ENCODE measurements at regions not wholly inside any gene's neighbourhood (a gene's known extent, or its start where the extent isn't known, plus 50 kb on each side); places are given as distances from the start of the nearest gene placed in this dataset.

DNA sequence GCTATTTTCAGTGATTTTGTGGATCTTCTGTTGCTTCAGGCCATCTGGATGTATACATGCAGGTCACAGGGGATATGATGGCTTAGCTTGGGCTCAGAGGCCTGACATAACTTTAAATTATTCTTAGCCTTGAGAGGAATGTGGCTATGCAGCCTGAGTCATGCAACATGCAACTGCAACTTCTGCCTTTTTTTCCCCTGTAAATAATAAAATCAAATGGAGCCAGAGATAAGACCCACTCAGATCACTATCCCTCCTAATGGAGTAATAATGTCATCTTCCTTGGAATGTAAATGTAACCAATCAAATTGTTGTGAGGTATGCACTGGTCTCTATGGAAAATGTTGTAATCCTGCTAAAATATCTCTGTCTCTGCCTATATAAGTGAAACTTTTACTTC lies 54.9 kb downstream of the MAGEB17 start:
- DNase-seq (ENCODE audit: low spot score) = no peak

DNA sequence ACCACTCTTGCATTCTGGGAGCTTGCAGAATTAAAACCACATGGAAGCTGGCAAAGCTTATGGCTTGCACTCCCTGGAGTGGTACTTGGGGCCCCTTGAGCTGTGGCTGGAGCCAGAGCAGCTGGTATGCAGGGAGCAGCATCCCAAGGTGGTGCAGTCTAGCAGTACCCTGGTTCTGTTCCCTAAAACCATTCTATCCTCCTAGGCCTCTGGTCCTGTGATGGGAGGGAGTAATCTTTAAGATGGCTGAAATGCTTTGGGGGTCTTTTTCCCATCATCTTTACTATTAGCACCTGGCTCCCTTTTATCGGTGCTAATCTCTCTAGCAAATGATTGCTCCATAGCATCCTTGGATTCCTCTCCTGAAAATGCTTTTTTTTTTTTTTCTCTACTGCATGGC lies 56.1 kb downstream of the MAGEB17 start:
- no peak for DNase-seq (ENCODE audit: low spot score)

DNA sequence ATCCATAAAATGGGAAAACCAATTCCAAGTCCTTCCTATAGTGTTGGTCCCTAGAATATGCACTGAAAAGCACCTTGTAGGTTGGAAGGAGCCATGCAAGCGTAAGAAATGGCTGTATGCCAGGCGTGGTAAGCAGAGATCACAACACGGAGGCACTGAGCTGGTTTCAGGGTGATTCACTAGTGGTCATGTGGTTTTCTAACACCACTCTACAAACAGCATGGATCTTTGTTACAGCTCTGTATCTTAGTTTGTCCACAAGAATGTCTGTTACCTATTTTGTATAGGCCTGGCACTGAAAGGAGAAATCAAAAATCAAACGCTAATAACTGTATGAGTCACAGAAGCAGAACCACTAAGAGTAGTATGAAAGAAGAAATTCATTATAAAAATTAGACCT lies 71.9 kb downstream of the MAGEB17 start:
- no peak for DNase-seq (ENCODE audit: low spot score)

DNA sequence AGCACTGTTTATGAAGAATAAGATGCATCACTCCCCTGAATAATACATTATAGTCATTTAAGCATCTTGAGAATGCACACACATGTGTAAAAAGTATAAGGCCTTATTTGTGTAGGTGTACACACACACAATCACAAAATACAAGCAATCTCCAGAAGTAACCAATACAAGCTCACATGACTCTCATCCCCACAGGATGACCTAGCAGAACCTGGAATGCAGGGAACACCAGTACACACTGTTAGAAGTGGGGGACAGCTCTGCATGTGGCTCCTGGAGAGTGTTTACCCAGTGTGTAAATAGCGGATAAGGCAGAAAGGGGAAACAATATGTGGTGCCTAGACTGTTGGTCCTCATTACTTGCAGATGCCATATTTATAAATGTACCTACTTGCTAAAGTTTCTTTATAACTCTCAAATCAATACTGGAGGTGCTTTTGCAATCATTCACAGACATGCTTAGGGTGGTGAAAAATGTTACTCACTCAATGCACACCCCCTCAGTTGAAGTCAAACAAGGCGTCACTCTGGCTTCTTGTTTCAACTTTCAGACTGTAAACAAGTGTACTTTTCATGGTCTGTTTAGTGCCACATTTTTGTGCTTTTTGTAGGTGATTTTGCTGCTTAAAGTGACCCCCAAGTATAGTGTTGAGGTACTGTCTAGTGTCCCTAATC lies 73.1 kb downstream of the MAGEB17 start:
- no peak for DNase-seq (ENCODE audit: low spot score)

DNA sequence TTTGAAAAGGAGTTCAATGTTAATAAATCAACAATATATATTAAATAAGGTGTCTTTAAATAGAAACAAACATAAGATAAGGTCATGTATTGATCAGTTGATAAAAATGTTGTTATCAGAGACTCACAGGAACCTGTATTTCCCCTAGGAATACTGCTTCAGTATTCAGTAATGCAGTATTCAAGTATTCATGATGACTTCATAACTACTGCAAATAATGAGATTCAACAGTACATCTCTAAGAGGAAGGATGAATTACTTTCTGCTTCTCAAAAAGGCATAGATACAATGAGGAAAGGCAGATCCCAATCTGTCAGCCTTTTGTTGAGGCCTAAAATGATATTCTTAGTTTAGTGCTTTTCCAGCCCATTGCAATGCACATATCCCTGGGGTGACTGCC lies 73.7 kb downstream of the MAGEB17 start:
- no peak for DNase-seq (ENCODE audit: low spot score)

DNA sequence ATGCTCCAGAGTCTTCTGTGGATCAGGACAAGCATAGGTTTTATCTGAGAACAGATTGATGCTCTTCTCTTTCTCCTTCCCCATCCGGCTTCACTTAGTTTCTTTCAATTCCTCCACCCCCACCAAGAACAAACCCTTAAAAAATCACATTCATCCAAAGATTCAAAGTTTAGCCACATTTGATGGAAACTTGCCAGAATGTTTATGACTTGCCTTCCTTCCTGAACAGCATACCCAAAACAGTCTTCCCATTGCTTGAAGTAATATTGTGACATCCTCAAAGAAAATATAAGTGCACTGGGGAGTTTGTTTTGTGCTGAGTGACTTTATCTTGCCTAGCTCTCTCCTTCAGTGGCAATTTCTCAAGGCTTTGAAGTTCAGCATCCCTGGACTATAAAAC lies 83.0 kb downstream of the MAGEB17 start:
- no peak for DNase-seq (ENCODE audit: low spot score)

DNA sequence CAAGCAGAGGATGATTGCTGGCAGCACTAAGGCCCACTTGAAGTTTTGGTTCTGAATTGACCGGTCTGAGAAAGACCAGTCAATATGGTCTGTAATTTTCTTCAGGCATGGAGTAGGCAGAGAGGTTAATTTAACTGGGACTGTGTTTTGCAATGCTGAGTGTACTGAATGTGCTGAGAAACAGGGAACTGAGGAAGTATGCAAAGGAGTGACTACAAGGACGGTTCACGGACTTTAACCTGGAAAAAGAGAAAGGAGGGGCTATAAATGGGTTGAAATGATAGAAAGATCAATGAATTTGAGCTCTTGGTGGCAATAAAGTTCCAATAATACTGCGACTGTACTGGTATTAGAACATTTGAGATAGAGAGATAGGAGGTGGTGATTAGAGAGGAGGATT lies 84.5 kb downstream of the MAGEB17 start:
- no peak for DNase-seq (ENCODE audit: low spot score)

DNA sequence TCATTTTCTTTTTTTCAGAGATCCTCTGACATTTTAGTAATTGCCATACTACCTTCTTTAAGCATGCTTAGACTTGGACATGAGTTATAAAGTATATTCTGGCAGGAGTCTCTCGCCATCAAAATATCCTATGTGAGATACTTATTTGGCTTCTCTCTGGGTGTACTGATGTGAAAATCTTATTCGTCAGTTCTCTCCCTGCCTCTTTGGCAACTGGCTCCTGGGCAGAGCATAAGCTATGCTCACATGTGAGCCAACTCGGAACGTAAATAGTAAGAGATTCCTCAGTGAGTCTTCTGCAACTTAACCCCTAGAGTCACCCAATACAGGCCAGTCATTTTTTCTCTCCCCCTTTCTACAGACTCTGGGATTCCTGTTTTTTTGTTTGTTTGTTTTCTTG lies 91.6 kb downstream of the MAGEB17 start:
- DNase-seq (ENCODE audit: low spot score) = no peak

DNA sequence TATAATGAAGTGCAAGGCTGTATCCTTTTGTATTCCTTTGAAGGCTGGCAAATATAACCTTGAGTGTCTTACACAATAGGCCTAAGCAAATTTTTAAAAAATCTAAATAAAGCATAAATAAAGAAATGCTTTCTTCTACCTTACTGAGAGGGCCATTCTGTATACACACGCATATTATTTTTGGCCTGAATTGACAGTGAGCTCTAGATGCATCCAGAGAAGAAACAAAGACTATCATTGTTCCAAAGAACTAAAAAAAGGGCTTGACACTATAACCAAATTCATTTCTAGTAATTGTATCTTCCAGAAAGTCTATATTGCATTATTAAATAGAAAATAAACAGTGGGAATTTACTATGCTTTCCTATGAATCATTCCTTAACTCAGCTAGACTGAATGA lies 100.2 kb downstream of the MAGEB17 start:
- no peak for DNase-seq (ENCODE audit: low spot score)

DNA sequence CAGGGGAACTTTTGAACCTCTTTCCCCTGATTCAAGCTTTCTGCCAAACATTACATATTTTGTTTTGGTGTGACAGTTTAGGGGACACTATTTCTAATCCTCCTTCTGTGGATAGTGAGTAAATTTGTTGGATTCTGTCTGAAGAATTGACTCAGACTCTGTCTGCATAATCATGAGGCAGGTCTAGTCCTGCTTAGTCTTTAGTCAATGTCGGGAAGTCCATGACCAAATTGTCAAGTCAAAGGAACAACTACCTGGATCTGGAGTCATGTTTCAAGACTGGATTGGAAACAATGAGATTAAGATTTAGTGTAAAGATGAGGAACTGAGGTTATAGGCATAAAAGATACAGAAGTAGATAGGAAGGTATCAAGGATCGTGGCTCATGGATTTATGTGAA lies 100.9 kb downstream of the MAGEB17 start:
- no peak for DNase-seq (ENCODE audit: low spot score)

DNA sequence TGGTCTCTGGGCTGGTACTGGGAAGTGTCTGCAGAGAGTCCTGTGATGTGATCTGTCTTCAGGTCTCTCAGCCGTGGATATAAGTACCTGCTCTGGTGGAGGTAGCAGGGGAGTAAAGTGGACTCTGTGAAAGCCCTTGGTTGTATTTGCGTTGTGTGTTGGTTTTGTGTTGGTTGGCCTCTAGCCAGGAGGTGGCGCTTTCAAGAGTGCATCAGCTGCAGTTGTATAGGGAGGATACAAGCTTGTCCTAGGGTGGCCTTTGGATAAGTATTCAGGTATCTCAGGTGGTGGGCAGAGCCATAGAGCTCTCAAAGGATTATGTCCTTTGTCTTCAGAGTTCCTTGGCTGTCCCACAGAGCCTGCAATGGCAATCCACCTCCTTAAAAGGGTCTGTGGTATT lies 111.6 kb downstream of the MAGEB17 start:
- DNase-seq (ENCODE audit: low spot score) = no peak

DNA sequence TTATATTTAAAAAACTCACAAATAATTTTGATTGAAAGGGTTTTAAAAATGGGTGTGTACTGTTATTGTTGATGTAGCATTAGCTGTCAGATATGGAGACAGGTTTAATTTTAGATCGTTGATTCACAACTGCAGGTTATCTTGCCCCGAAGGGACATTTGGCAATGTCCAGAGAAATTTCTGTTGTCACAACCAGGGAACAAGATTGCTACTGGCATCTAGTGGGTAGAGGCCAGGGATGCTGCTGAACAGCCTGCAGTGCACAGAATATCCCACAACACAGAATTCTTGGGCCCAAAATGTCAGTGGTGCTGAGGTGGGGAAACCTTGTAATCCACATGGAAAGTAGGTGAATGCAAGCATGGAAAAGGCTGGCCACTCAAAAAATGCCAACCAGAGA lies 114.9 kb downstream of the MAGEB17 start:
- DNase-seq (ENCODE audit: low spot score) = no peak

DNA sequence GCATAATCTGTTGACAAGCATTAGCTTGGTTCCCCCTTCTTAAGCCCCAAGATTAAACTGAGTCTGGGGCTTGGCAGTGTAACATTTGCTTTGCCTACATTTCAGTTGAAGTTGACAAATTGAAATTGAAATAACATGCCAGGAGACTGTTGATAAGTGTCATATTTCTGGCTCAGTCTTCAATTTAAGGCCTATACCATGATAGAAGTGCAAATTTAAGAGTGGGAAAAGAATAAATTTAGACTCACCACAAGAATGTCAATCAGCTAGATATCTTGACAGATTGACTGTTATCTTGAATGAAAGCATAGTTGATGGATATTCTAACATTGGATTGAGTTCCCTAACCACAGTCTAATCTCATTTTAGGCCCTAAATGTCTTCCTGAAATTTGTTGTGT lies 117.6 kb downstream of the MAGEB17 start:
- DNase-seq (ENCODE audit: low spot score) = no peak

DNA sequence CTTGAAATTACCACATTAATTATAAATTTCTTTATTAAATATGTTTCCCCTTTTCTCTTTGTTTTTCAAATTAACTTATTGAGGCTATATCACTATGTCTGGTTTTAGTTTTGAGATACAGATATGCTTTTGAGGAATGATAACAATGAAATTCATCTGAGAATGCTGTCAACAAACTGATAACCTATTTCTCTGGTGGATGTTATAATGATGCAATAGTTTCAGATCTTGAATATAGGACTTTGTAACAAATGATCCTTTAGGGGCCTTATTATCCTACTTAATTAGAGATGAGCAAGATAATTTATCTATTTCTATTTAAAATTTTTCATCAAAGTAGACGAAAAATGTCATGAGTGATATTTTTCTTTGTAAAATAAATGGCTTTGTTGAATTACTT lies 123.7 kb downstream of the MAGEB17 start:
- no peak for DNase-seq (ENCODE audit: low spot score)

DNA sequence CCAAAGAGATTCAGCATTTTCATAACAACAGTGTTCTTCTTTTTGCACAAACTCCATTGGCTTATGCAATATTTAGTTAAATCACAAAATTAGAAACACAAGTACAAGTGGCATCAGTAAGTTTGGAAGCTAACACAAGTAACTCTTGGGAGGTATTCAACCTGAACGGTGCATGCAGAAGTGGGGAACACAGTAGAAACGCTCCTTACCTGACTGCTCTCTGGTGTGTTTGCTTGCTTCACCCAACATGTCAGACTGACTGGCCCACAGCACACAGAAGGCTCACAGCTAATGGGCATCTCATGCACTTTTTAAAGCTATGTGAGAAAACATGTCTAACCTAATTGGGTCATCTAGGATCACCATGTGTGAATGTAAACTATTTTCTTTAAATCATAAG lies 133.6 kb downstream of the MAGEB17 start:
- DNase-seq (ENCODE audit: low spot score) = no peak

DNA sequence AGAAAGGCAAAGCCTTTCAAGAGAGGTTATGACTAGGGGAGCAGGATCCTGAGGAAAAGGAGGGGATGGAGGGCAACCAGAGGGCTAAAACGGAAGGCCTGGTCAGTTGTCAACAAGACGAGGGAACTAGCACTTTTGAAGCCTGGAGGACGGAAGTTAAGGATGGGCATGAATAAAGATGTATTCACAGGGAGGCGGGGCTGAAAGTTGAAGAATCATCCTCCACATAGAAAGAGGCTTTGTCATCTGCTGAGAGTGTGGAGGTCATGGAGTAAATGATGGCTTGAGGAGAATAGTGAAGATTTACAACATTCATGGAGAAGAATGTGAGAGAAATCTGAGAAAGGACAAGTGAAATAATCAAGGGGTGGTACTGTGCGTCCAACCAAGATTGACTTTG lies 137.5 kb downstream of the MAGEB17 start:
- DNase-seq (ENCODE audit: low spot score) = no peak

DNA sequence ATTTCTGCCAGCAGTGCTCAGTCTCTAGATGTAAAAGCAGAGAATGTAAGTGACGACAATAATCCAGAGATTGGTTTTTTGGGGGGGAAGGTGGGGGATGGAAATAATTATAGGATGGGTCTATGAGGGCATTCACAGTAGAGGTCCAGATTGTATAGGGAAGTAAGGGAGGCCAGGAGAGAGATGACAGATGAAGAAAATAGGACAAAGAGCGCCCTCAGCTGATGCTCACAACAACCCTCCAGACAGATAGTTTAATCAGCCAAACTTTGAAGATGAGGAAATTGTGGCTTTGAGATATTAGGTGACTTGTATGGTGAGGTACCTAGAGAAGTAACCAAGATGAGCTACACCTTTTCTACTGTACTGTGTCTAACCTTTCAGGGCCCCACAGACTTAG lies 137.9 kb downstream of the MAGEB17 start:
- DNase-seq (ENCODE audit: low spot score) = no peak

DNA sequence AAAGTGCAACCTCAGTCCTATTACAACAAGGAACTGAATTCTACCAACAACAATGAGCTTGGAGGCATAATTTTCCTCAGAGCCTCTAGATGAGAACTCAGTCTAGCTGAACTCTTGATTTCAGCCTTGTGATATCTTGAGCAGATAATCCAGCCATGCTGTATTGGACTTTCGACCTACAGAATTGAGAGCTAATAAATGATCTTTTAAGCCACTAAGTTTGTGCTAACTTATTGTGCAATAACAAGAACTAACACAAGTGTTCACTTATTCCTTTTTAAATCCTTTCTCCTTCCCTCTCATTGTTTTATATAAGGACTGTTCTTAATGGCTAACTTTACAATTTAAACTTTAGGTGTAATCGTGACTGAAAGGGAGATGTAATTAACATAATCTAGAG lies 140.7 kb downstream of the MAGEB17 start:
- no peak for DNase-seq (ENCODE audit: low spot score)

DNA sequence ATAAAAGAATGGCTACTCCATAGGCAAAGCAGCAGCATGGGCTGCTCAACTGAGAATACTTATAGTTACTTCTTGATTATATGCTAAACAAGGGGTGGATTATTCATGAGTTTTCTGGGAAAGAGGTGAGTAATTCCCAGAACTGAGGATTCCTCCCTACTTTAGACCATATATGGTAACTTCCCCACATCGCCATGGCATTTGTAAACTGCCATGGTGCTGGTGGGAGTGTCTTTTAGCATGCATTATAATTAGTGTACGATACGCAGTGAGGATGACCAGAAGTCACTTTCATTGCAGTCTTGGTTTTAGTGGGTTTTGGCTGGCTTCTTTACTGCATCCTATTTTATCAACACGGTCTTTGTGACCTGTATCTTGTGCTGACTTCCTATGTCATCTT lies 141.5 kb downstream of the MAGEB17 start:
- DNase-seq (ENCODE audit: low spot score) = no peak

DNA sequence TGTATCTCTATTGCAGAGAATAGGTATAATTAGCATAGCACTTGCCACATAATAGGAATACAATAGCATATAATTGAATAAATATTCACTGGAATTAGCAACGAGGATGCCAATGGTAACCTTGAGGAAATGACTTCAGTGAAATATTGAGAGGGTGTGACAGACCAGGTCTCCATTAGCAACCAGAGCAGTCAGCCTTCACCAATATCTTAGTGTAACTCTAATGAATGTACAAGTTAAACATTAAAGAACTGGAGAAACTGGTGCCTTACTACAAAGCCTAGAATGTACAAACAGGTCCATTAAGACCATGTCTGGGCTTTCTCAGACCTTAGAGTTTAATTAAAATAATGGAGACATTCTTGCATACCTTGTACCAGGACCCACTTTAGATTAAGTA lies 143.0 kb downstream of the MAGEB17 start:
- no peak for DNase-seq (ENCODE audit: low spot score)

DNA sequence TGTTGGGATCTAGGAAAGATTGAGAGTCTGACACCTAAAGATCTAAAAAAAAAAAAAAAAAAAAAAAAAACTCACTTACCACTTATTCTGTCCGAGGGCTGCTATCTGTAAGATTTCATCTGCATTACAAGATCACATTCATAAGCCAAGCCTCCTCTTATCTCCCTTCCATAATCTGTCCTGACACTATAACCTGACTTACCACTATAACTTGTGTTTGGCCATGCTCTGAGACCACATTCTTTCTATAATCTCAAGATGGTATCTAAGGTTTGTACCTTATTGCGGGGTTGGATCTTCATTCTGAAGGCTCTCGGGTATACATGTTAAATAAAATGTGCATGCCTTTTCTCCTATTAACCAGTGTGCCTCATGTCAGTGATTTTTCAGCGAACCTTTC lies 144.4 kb downstream of the MAGEB17 start:
- DNase-seq (ENCODE audit: low spot score) = no peak

DNA sequence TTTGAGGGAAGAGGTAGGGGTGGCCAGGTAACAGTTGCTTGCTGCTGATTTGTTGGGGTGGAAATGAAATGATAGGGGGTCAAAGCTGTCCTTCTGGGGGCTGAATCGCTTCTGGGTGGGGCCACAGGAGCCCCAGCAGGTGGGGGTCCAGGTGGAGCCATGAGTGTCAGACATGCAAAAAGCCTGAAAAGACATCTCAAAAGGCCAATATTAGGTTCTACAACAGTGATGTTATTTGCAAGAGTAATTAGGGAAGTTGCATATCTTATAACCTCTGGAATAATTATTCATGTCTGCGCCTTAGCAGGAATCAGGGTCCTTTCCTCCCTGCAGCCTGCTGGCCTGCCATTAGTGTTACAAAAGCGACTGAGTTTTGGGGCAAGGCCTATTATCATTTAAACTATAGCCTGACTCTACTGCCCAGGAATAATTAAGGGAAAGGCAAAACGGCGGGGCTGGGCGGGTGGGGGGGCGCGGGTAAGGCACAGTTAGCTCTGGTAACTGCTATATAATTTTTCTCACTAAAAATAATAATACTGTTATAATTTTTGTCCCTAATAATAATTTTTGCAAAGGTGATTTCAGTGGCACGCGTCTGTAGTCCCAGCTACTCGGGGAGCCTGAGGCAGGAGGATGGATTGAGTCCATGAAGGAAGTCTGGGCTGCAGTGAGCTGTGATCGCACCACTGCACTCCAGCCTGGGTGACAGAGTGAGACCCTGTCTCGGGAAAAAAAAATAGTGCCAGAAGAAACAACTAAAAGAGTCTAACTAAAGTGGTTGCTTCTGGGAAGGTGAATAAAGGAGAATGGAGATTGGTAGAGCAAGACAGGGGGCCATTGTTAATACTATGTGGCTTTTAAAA lies 145.7 kb downstream of the MAGEB17 start:
- DNase-seq (ENCODE audit: low spot score) = no peak

DNA sequence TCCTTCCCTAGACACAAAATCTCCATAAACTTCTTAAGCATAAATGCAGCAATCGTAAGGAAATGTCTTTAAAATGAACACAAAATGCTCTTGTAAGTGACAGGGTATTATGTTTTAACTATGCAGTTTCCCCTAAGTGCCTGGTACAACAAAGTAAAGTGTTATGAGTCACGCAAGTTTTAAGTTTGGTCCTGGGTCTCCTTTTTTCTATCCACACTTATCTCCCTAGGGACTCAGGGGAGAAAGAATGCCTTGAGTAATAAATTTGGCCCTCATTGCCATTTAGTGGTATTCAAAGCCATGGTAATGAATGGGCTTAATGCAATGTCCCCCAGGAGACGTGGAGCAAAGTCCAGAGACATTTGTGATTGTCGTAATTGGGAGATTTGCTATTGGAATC lies 149.1 kb downstream of the MAGEB17 start:
- no peak for DNase-seq (ENCODE audit: low spot score)

DNA sequence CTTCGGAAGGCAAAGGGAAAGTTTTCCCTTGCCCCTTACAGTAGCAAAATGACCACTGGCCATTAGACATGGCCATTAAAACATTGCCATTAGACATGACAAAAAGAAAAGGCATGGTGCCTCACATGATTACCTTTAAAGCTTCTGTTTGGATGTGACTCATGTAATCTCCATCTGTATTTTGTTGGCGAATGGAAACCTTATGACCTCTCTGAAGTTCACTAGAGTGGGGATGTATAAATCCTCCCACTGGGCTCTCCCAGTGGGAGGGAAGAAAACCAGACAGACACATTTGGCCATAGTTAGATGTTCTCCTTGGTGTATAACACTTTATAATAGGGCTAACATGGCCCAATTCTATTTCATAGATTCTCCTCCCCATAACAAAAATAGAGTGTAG lies 152.6 kb downstream of the MAGEB17 start:
- no peak for DNase-seq (ENCODE audit: low spot score)
